ENCODE measurements at regions not wholly inside any gene's neighbourhood (a gene's known extent, or its start where the extent isn't known, plus 50 kb on each side); places are given as distances from the start of the nearest gene placed in this dataset.

GRCh38 chr6:98382246-98382645 lies 452.1 kb upstream of the POU3F2 start:
- TF ChIP-seq, protein P1, sequence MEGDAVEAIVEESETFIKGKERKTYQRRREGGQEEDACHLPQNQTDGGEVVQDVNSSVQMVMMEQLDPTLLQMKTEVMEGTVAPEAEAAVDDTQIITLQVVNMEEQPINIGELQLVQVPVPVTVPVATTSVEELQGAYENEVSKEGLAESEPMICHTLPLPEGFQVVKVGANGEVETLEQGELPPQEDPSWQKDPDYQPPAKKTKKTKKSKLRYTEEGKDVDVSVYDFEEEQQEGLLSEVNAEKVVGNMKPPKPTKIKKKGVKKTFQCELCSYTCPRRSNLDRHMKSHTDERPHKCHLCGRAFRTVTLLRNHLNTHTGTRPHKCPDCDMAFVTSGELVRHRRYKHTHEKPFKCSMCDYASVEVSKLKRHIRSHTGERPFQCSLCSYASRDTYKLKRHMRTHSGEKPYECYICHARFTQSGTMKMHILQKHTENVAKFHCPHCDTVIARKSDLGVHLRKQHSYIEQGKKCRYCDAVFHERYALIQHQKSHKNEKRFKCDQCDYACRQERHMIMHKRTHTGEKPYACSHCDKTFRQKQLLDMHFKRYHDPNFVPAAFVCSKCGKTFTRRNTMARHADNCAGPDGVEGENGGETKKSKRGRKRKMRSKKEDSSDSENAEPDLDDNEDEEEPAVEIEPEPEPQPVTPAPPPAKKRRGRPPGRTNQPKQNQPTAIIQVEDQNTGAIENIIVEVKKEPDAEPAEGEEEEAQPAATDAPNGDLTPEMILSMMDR (IDR thresholded peaks at IDR 0.05), result no peak
- TF ChIP-seq POLR2A (IDR thresholded peaks at IDR 0.05), result no peak
